PC-9 (cell line): ENCODE measurements at regions not wholly inside any gene's neighbourhood (a gene's known extent, or its start where the extent isn't known, plus 50 kb on each side); places are given as distances from the start of the nearest gene placed in this dataset.

Source experiments
- EZH2 ChIP-seq: fragments of 200-600 bp; sonication (generic); IDR thresholded peaks from 2 replicates; pipeline ENCODE4 v1.8.0; 2017; ENCODE audit warnings: antibody characterized with exemption, low read depth
- TF ChIP-seq, protein P1 (sequence below): fragments of 200-600 bp; sonication (generic); conservative IDR thresholded peaks from 2 replicates; pipeline ENCODE4 v1.6.1; 2017; ENCODE audit warnings: mixed run types, antibody characterized with exemption, mild to moderate bottlenecking, moderate library complexity

DNA sequence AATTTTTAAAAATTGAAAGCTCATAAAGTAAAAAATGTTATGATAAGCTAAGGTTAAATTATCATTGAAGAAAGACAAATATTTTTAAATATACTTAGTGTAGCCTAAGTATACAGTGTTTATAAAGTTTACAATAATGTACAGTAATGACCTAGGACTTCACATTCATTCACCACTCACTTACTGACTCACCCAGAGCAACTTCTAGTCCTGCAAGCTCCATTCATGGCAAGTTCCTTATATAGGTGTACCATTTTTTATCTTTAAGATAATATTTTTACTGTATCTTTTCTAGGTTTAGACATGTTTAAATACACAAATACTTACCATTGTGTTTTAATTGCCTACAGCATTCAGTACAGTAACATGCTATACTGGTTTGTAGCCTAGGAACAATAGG, 112.3 kb upstream of the RADX start:
- TF ChIP-seq, protein P1, sequence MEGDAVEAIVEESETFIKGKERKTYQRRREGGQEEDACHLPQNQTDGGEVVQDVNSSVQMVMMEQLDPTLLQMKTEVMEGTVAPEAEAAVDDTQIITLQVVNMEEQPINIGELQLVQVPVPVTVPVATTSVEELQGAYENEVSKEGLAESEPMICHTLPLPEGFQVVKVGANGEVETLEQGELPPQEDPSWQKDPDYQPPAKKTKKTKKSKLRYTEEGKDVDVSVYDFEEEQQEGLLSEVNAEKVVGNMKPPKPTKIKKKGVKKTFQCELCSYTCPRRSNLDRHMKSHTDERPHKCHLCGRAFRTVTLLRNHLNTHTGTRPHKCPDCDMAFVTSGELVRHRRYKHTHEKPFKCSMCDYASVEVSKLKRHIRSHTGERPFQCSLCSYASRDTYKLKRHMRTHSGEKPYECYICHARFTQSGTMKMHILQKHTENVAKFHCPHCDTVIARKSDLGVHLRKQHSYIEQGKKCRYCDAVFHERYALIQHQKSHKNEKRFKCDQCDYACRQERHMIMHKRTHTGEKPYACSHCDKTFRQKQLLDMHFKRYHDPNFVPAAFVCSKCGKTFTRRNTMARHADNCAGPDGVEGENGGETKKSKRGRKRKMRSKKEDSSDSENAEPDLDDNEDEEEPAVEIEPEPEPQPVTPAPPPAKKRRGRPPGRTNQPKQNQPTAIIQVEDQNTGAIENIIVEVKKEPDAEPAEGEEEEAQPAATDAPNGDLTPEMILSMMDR = no peak
- TF ChIP-seq EZH2 = no peak
